HepG2 (cell line): ENCODE measurements at regions not wholly inside any gene's neighbourhood (a gene's known extent, or its start where the extent isn't known, plus 50 kb on each side); places are given as distances from the start of the nearest gene placed in this dataset.

Experiments
- ATAC-seq: fragments of 200-7000 bp; cut with Tn5 transposase; 3 replicates; pipeline ENCODE4 v1.9.1; 2020; ENCODE audit warnings: mild to moderate bottlenecking, moderate library complexity
- BruUV-seq: library from RNA; stranded (reverse); fragments of 400-500 nt; replicated peaks from 2 replicates; lab custom pipeline; 2021; lab: Mats Ljungman, UMichigan
- CTCF ChIA-PET: fragments of 300-600 bp; formaldehyde crosslinking; extraction: SDS; loops from one replicate; lab custom pipeline; 2021; ENCODE audit warnings: low total read pairs, inconsistent platforms, low intra/inter-chr PET ratio; lab: Yijun Ruan, JAX
- POLR2A ChIA-PET: fragments of 350-600 bp; sonication (Branson Sonifier 250); formaldehyde crosslinking; loops from one replicate; lab custom pipeline; 2020; ENCODE audit warnings: antibody characterized with exemption, inconsistent platforms; lab: Yijun Ruan, JAX
- DNase-seq: peaks from one replicate; pipeline ENCODE4 v3.0.0-alpha.2; 2015; ENCODE audit warnings: low spot score
- FAIRE-seq: peaks from 3 replicates; lab custom pipeline; 2011; peaks lifted over from hg19 to GRCh38; lab: Jason Lieb, UNC
- H2AFZ ChIP-seq: one replicate; pipeline ENCODE4 v1.6.1; 2011; ENCODE audit warnings: low read length, inconsistent platforms
- H3K27ac ChIP-seq: fragments of 300-600 bp; 3 replicates; pipeline ENCODE4 v1.8.0; 2011; ENCODE audit warnings: mixed run types, mild to moderate bottlenecking, mixed read lengths, low read length, inconsistent platforms; ENCODE audit not compliant: insufficient read depth; ENCODE audit errors: extremely low read length
- H3K27me3 ChIP-seq, 2 experiments: fragments of 200-600 bp in 1 of 2; 2 replicates in 1 of 2; 3 replicates in 1 of 2; pipeline versions ENCODE4 v1.6.0 to v1.8.0; 2011; ENCODE audit warnings: low read length in 2 of 2, mild to moderate bottlenecking in 2 of 2, moderate library complexity in 2 of 2, inconsistent platforms in 1 of 2; ENCODE audit not compliant: insufficient read depth in 2 of 2, control insufficient read depth in 1 of 2
- H3K36me3 ChIP-seq, 2 experiments: fragments of 200-600 bp in 1 of 2; replicated peaks in 1 of 2; 2 replicates in 1 of 2; 3 replicates in 1 of 2; pipeline versions ENCODE4 v1.5.1 to v1.8.0; 2011; ENCODE audit warnings: low read length in 2 of 2, inconsistent platforms in 1 of 2; ENCODE audit not compliant: insufficient read depth in 2 of 2, control insufficient read depth in 1 of 2
- H3K4me1 ChIP-seq: 2 replicates; pipeline ENCODE4 v1.5.1; 2012; ENCODE audit warnings: low read length, inconsistent platforms; ENCODE audit not compliant: insufficient read depth
- H3K4me2 ChIP-seq: 2 replicates; pipeline ENCODE4 v1.6.0; 2011; ENCODE audit warnings: low read depth, low read length, inconsistent platforms
- H3K4me3 ChIP-seq, 3 experiments: fragments of 200-600 bp in 1 of 3; sonication (generic), shearing (Covaris generic) in 1 of 3; replicated peaks in 1 of 3; 2 replicates each; pipeline ENCODE4 v1.5.1; 2011 to 2016; ENCODE audit warnings: low read length in 3 of 3, inconsistent platforms in 2 of 3, low read depth in 2 of 3, mild to moderate bottlenecking in 2 of 3, control low read depth in 1 of 3, mixed read lengths in 1 of 3; ENCODE audit not compliant: insufficient read depth in 1 of 3
- H3K79me2 ChIP-seq: one replicate; pipeline ENCODE4 v1.6.1; 2011; ENCODE audit warnings: low read length, inconsistent platforms; ENCODE audit not compliant: insufficient read depth
- H3K9ac ChIP-seq: 2 replicates; pipeline ENCODE4 v1.6.0; 2011; ENCODE audit warnings: mild to moderate bottlenecking, low read depth, low read length, inconsistent platforms; ENCODE audit not compliant: insufficient read depth
- H3K9me3 ChIP-seq: 2 replicates; pipeline ENCODE4 v1.5.1; 2012; ENCODE audit warnings: mild to moderate bottlenecking, low read length
- H4K20me1 ChIP-seq: 2 replicates; pipeline ENCODE4 v1.6.0; 2011; ENCODE audit warnings: inconsistent platforms, mild to moderate bottlenecking, low read length, moderate library complexity; ENCODE audit not compliant: insufficient read depth
- SPEN ChIP-seq: sonication (generic); formaldehyde crosslinking; IDR thresholded peaks from 2 replicates; pipeline ENCODE4 v1.5.1; 2020; ENCODE audit warnings: low read depth, mild to moderate bottlenecking, missing genetic modification reagents
- ZNF652 ChIP-seq: IDR thresholded peaks from 2 replicates; pipeline ENCODE4 v1.6.1; 2016; ENCODE audit warnings: low read depth, borderline replicate concordance
- WGBS: methylation state at CpG from one replicate; pipeline ENCODE4 v1.1.6; 2017; ENCODE audit warnings: low lambda C conversion rate; 5-methylcytosine and 5-hydroxymethylcytosine counted together
- in situ Hi-C: cut with HindIII; loops from 2 replicates; pipeline ENCODE4 v1.10.0; 2017; ENCODE audit warnings: low pct_unique_long_range_greater_than_20kb; ENCODE audit not compliant: extremely low pct_ligation_motif_present
- intact Hi-C: fragments of 100-400 bp; cut with micrococcal nuclease; formaldehyde crosslinking; loops from one replicate; pipeline ENCODE4 v1.10.0; 2022; ENCODE audit not compliant: unreplicated experiment

DNA sequence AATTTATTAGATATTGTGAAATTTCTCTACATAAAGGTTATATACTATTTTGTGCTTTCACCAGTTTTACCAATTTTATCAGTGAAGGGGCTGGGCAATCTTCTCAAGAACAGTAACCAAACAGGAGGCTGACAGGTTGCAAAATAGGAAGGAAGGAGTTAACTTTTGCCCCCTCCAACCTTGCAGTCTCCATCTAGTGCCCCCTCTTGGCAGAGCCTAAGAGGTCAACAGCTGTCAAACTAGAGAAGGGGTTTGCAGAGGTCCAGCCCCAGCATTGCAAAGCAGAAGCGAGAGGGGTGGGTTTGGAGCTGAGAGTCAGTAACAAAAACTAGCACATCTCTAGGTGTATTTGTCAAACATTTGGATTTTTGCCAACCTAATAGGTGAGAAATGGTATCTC is 391.0 kb downstream of the CDC5L start:
- WGBS = 26% methylated on average over 1 of the region's 1 CpG
- Histone ChIP-seq H3K27me3 (peaks cover 2 to 6% of the 10 kb centered on the region in 2 experiments; a peak in 1 of 5 replicates), H3K79me2 (no peaks in the 10 kb centered on the region), H3K27ac (no peak overlapping the region), H3K36me3 (no peaks in the 10 kb centered on the region), H3K4me1 (no peaks in the 10 kb centered on the region), H3K4me2 (no peak overlapping the region), H2AFZ (no peak overlapping the region), H3K9ac (no peak overlapping the region), H4K20me1 (no peaks in the 10 kb centered on the region), H3K9me3 (no peaks in the 10 kb centered on the region), H3K4me3 (no peak overlapping the region)
- TF ChIP-seq ZNF652 (CRISPR knock-in tag) (peak; percentile 81), SPEN (no peak)
- intact Hi-C loops = no loop called here
- in situ Hi-C loops = no loop called here
- FAIRE-seq (no peak), DNase-seq (no peak), ATAC-seq (no peak)
- CTCF ChIA-PET = no interaction called here
- POLR2A ChIA-PET = no interaction called here
- no TSS peak for BruUV-seq
